Osteocyte (in vitro differentiated cells): ENCODE measurements at regions not wholly inside any gene's neighbourhood (a gene's known extent, or its start where the extent isn't known, plus 50 kb on each side); places are given as distances from the start of the nearest gene placed in this dataset.

Source experiments
- DNase-seq: peaks from one replicate; pipeline ENCODE4 v3.0.0; 2021; ENCODE audit warnings: mixed read lengths; ENCODE audit not compliant: unreplicated experiment; ENCODE audit errors: extremely low spot score
- H3K27ac Mint-ChIP-seq: one replicate; pipeline ENCODE4 v1.8.0; 2021; ENCODE audit warnings: mild to moderate bottlenecking, mixed read lengths; ENCODE audit not compliant: unreplicated experiment
- H3K27me3 Mint-ChIP-seq: one replicate; pipeline ENCODE4 v1.8.0; 2021; ENCODE audit warnings: mixed read lengths; ENCODE audit not compliant: unreplicated experiment
- H3K36me3 Mint-ChIP-seq: one replicate; pipeline ENCODE4 v1.8.0; 2021; ENCODE audit warnings: mixed read lengths; ENCODE audit not compliant: unreplicated experiment
- H3K4me1 Mint-ChIP-seq: one replicate; pipeline ENCODE4 v1.8.0; 2021; ENCODE audit warnings: mixed read lengths; ENCODE audit not compliant: unreplicated experiment
- H3K4me3 Mint-ChIP-seq: one replicate; pipeline ENCODE4 v1.8.0; 2021; ENCODE audit warnings: mild to moderate bottlenecking, moderate library complexity, mixed read lengths; ENCODE audit not compliant: unreplicated experiment
- H3K9me3 Mint-ChIP-seq: one replicate; pipeline ENCODE4 v1.8.0; 2021; ENCODE audit warnings: mixed read lengths; ENCODE audit not compliant: unreplicated experiment
- TF ChIP-seq, protein P1 (sequence below): fragments of 200-600 bp; sonication (generic); IDR thresholded peaks from 2 replicates; pipeline ENCODE4 v1.5.0; 2021; ENCODE audit warnings: antibody characterized with exemption, mild to moderate bottlenecking, moderate library complexity

DNA sequence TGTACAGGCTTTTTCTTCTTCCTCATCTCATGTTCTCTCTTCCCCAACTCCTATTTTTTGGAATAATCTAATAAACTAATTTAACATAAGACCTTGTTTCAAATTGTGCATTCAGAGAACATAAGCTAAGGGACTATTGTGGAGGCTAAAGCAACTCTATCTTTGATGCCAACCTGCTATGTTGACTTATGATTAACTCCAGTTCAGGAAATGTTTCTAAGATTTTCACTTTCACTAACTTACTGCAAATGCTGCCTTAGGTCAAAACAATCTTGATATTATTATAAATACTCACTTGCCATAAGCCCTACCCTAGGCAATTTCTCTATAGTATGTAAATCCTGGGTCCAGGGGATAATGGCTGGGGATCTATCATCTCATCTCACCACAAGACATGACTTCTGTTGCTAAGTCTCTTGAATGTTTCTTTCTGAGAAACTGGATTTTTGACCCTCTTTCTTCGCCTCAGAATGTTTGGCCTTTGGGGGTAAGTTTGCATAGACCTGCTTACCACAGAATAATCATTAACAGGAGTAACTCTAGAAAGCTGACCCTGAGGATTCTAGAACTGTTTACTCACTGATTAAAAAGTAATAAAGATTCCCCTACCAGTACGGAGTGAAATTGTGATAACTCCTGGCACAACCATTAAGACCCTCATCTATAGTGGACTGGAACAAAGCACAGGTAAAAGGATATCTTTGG, 768.1 kb downstream of the GBE1 start:
- Mint-ChIP-seq H3K27ac (no peak overlapping the region), H3K4me1 (no peaks in the 10 kb centered on the region)

DNA sequence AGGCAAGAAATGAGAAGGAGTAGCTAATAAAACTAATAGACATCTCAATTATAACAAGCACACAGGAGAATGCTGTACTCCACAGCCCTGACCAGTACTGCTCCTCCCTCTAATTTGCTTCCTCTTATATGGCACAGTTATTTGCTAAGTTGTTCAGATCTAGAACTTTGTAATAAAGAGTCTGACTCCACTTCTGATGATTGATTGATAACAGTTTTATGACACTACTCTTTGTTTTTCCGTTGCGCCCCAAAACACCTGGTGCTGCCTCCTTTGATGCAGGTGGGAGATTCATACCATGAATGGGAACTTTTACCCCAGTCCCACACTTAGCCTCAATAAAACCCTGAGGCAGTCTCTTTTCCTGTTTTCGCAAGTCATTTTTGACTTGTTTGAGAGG, 777.7 kb downstream of the GBE1 start:
- DNase-seq = no peak
- TF ChIP-seq, protein P1, sequence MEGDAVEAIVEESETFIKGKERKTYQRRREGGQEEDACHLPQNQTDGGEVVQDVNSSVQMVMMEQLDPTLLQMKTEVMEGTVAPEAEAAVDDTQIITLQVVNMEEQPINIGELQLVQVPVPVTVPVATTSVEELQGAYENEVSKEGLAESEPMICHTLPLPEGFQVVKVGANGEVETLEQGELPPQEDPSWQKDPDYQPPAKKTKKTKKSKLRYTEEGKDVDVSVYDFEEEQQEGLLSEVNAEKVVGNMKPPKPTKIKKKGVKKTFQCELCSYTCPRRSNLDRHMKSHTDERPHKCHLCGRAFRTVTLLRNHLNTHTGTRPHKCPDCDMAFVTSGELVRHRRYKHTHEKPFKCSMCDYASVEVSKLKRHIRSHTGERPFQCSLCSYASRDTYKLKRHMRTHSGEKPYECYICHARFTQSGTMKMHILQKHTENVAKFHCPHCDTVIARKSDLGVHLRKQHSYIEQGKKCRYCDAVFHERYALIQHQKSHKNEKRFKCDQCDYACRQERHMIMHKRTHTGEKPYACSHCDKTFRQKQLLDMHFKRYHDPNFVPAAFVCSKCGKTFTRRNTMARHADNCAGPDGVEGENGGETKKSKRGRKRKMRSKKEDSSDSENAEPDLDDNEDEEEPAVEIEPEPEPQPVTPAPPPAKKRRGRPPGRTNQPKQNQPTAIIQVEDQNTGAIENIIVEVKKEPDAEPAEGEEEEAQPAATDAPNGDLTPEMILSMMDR = no peak
- Mint-ChIP-seq H3K4me3 (no peak overlapping the region), H3K36me3 (no peaks in the 10 kb centered on the region), H3K9me3 (peaks cover 4% of the 10 kb centered on the region), H3K27me3 (peaks cover 6% of the 10 kb centered on the region), H3K27ac (no peak overlapping the region), H3K4me1 (no peaks in the 10 kb centered on the region)

More for the DNA sequence above, 768.1 kb downstream of the GBE1 start:
- Mint-ChIP-seq H3K27me3 (no peaks in the 10 kb centered on the region), H3K9me3 (no peaks in the 10 kb centered on the region), H3K4me3 (no peak overlapping the region), H3K36me3 (no peaks in the 10 kb centered on the region)
- no peak for DNase-seq
- TF ChIP-seq, protein P1 = no peak

DNA sequence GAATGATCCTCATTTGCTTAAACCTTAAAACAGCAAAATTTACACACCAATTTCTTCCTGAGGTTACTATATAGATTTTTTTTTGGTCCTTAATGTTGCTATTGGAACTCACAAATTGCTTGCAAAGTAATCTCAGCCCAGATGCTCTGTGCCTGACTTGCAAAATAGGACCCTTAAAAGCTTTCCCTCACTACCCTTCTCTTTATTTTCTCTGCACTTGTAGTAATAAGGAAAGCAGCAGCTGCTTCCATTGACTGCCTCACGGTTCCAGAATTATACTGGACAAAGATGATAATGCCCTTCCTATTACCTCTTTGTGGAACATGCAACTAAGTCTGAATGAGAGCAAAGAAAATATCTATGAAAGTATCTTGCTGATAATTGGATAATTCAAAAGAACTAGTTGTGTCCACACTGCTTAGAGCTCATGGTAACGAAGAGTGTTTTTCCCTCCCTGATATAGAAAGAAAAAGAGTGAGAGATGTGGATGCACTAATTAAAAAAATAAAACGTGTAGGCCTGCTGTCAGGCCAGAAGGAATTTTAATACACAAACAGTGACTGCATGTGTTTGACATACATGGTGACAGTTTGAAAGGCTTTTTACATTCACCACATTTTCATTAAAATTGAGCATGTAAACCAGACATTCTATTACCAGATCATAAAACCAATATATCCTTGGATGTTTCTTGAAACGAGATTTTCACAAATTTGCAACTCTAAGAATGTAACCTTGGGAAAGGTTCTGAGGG, 783.1 kb downstream of the GBE1 start:
- H3K4me1 Mint-ChIP-seq = no peaks in the 10 kb centered on the region
- no peaks in the 10 kb centered on the region for H3K9me3 Mint-ChIP-seq
- no peak overlapping the region for H3K27ac Mint-ChIP-seq
- TF ChIP-seq, protein P1 = no peak
- no peak for DNase-seq
- H3K36me3 Mint-ChIP-seq = no peaks in the 10 kb centered on the region
- H3K4me3 Mint-ChIP-seq = no peak overlapping the region
- peaks cover 14% of the 10 kb centered on the region for H3K27me3 Mint-ChIP-seq

DNA sequence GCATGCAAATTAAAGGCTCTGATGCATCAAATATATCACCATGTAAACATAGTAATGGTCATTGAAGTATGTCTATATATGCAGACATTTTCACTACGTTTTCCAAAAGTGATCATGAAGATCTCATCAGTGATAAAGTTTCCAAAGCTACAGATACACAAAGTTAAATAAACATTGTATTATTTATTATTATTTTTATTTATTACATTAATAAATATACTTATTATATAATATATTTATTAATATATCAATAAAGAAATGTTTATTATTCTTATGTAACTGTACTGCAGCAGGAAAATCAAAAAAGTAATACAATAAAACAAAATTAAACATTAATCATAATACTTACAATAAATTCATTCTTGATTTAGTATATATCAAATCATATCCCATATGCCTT, 791.2 kb downstream of the GBE1 start:
- Mint-ChIP-seq H3K27ac (no peak overlapping the region), H3K27me3 (peaks cover 5% of the 10 kb centered on the region), H3K4me1 (no peaks in the 10 kb centered on the region), H3K4me3 (no peak overlapping the region), H3K9me3 (peaks cover 12% of the 10 kb centered on the region), H3K36me3 (no peaks in the 10 kb centered on the region)
- TF ChIP-seq, protein P1 = no peak
- DNase-seq = no peak

DNA sequence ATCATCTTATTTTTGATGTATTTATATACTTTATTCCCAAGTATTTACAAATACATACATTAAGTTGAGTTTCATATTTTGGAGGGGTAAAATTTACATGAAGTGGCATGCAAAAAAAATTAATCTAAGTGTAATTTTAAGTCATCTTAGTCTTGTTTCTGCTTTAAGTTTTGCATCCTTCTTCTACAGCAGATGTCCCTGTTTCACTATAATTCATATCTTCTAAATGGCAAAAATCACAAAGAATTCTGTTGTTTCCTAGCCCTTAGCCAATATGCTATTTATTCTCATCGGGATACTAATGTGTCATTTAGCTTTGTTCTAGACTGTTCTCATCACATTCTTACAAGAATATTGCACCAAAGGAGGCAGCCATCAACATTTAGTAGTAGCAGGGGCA, 831.9 kb downstream of the GBE1 start:
- TF ChIP-seq, protein P1 = no peak
- Mint-ChIP-seq H3K27me3 (no peaks in the 10 kb centered on the region), H3K36me3 (no peaks in the 10 kb centered on the region), H3K27ac (no peak overlapping the region), H3K4me1 (no peaks in the 10 kb centered on the region), H3K4me3 (no peak overlapping the region), H3K9me3 (peaks cover 16% of the 10 kb centered on the region)
- no peak for DNase-seq
